ENCODE measurements at regions not wholly inside any gene's neighbourhood (a gene's known extent, or its start where the extent isn't known, plus 50 kb on each side); places are given as distances from the start of the nearest gene placed in this dataset.

GRCh38 chr4:20412072-20412471 is 160.4 kb downstream of the SLIT2 start:
- no peak for DNase-seq

- DNase-seq: no peak
Observed at GRCh38 chr4:20416800-20417199, 165.1 kb downstream of the SLIT2 start.

GRCh38 chr4:20418861-20419451 is 167.3 kb downstream of the SLIT2 start:
- peak; percentile 6 for DNase-seq

DNA sequence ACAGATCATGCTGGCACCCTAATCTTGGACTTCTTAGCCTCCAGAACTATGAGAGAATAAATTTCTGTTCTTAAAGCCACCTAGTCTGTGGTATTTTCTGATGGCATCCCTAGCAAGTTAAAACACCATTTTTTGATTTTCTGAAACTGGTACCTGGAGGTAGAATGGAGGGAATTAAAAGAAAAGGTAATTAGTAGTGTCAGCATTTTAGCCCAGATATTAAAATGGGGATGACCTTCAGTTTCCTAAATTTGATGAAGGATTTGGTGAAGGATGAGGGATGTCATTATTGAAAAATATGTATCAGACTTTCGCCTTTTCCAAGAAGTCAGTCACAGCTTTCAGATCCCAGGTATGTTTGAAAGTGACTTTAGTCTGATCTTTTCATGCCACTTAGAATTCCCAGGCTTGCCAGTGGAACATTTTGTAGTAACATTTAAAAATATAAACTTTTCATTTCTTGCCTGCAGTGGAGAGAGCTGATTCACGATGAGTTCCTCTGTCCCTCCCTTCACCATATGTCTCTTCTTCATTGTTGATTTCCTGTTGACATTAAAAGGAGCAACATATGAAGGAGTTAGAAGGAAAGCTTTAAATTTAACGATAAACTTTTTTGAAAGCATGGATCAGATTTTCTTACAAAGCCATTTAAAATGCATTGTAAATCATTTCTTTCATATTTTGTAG is 169.4 kb downstream of the SLIT2 start:
- no peak for DNase-seq

- DNase-seq: no peak
Observed at GRCh38 chr4:20421603-20421985, 169.9 kb downstream of the SLIT2 start.

DNA sequence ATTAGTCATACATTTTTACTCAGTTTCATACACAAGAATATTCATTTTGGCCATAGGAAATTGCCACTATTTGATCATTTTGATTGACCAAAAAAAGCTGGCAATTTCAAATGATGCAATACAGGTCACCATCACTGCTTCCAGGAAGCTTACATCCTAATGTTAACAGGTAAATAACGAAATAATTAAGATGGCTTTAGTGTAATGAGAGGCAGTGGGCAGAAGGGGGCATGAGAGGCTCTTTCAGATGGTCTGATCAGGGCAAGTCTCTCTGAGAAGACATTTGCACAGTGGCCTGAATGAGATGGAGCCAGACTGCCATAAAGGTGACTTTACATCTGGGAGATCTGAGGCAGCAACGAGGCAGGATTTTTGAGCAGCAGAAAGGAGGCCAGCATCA is 170.7 kb downstream of the SLIT2 start:
- peak; percentile 59 for DNase-seq

GRCh38 chr4:20423420-20423819 is 171.7 kb downstream of the SLIT2 start:
- DNase-seq: no peak

DNA sequence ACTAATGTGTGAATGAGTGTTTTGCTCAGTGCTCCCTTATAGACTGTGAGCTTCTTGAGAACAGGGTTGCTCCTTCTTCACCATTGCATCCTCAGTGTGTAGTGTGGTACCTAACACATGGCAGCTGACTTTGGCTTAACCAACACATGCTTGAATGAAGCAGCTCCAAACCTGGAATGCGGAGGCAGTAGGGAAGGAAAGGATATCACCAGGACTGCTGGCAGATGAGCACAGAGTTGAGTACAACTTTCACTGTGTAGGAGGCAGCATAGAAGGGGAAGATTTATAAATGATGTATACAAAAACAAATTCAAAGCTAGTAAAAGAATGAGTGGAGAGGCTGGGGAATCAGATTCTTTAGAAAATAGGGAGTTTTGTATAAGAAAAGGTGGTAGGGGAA is 174.3 kb downstream of the SLIT2 start:
- no peak for DNase-seq

DNA sequence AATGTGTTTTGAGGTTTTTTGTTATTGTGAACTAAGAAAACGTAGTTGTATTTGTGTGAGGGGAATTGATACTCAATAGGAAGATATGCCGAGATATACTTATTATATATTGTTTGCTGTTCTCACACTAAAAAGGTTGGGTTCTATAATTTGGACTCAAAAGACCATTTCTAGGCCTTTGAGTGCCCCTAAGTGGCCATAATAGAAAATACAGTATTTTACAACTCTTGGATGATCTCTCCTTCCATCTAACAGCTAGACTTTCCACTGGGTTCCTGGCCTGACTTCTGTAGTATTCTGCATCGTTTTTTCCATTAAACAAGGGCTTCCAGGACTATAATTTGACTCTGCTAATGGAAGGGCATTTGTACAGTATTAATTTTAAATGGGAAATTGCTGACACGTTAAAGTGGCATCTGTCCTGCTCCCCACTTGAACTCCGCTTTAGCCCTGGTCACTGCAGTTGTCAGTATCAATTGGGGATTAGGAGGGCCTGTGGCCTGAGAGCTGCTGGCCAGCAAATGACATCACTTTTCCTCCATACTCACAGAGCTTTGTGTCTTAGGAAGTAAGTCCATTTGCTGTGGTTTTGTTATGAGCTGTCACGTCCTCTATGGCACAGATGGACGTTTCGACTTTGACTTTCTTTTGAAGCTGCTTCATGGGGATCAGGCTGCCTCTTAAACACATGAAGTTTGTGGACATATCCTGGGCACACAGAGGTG is 176.9 kb downstream of the SLIT2 start:
- no peak for DNase-seq

DNA sequence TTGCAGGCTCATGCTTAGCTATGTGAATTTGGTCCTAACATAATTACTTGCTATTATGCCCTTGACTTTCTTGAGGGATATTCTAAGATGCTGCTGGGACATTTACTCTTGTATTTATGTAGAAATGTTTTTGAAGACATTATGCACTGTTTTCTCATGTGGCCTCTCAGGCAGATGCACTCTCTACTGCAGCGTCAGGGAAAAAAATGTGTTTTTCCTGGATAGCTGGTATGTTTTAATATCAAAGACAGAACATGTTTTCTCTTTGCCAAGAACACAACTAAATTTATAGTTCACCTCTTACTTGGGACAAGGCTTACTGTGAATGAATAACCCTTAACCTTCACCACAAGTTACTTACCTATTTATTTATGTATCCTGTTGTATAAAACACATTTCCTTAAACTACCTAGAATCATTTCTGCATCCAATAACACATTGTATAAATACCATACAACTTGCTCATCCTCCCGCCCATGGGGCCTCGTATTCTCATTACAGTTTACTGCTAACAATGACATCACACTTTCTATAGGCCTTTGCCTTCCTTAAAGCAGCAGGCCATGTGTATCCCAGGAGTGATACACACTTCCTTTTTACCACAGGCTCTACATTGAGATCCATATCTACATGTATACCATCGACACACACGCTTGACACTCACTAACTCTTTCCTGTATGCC is 178.7 kb downstream of the SLIT2 start:
- no peak for DNase-seq

GRCh38 chr4:20431543-20431951 is 179.8 kb downstream of the SLIT2 start:
- DNase-seq: no peak

- DNase-seq: no peak
Observed at GRCh38 chr4:20432088-20432487, 180.4 kb downstream of the SLIT2 start.

- DNase-seq: peak; percentile 35
Observed at GRCh38 chr4:20433097-20433705, 181.5 kb downstream of the SLIT2 start.

- DNase-seq: no peak
Observed at GRCh38 chr4:20440170-20440569, 188.5 kb downstream of the SLIT2 start.

- DNase-seq: no peak
Observed at GRCh38 chr4:20443015-20443805, 191.5 kb downstream of the SLIT2 start.

GRCh38 chr4:20444599-20445337 is 193.1 kb downstream of the SLIT2 start:
- no peak for DNase-seq

- no peak for DNase-seq
Observed at GRCh38 chr4:20445933-20446723, 194.4 kb downstream of the SLIT2 start.

DNA sequence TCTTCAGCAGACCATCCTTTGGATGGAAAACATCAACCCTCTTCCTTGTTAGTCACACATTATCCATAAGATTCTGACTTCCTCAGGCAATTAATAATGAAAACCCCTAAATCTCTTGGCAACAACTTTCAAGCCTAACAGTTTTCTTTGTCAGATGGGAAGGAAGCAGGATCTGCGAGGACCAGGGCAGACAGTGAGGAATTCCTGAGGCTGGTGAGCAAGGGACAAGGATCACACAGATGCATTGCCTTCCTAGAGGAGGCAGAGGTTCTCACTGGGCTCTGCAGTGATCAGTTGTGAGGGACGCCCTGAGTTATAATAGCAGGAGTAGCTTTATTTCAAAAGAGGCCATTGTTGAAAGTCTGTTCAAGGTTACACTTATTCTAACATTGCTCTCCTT is 195.4 kb downstream of the SLIT2 start:
- no peak for DNase-seq

GRCh38 chr4:20451986-20452385 is 200.3 kb downstream of the SLIT2 start:
- DNase-seq: no peak

DNA sequence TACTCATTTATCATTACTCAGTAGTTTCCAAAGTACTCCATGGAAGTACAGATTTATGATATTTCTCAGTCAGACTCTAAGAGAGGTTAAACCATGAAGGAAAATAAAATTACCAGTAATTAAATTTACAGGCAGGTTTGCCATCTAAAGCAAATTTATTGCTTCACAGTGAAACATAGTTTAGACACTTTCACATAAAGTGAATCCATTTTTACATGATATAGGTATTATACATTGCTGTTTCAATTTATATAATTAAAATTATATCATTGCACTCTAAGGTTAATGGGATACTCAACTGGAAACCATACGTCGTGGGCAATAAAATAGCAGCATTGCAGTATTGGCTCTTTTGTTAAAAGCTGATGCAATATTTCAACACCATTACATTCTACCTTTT is 202.8 kb downstream of the SLIT2 start:
- no peak for DNase-seq

GRCh38 chr4:20456407-20456806 is 204.7 kb downstream of the SLIT2 start:
- no peak for DNase-seq
